ENCODE measurements at regions not wholly inside any gene's neighbourhood (a gene's known extent, or its start where the extent isn't known, plus 50 kb on each side); places are given as distances from the start of the nearest gene placed in this dataset.
A peak's percentile ranks its signal among the peaks of the same experiment; 100 is the strongest.

GRCh38 chr1:55347866-55348265 lies 132.7 kb upstream of the USP24 start:
- DNase-seq = peak; percentile 17
- H3K4me3 ChIP-seq (ENCODE audit: insufficient read depth in 1 of 2, low read depth in 1 of 2, low read length in 2 of 2) = no peak overlapping the region

GRCh38 chr1:55347041-55347440 lies 131.9 kb upstream of the USP24 start:
- H2BK12ac ChIP-seq (ENCODE audit: low read length in 2 of 2) = no peak overlapping the region
- 100% methylated on average over 2 of the region's 2 CpGs for WGBS
- H3K79me1 ChIP-seq (replicated peaks; ENCODE audit: low read length, poor library complexity, severe bottlenecking) = no peaks in the 10 kb centered on the region
- H2AK5ac ChIP-seq (ENCODE audit: low read length, severe bottlenecking) = no peak overlapping the region
- no peak overlapping the region for H3K23ac ChIP-seq (ENCODE audit: low read length in 2 of 2)
- H3K27me3 ChIP-seq (ENCODE audit: control insufficient read depth in 1 of 2, insufficient read depth in 1 of 2, low read length in 2 of 2) = no peaks in the 10 kb centered on the region
- no peak overlapping the region for H4K91ac ChIP-seq (ENCODE audit: low read length)
- no peak overlapping the region for H3K9ac ChIP-seq (ENCODE audit: low read length)
- no peak overlapping the region for H2AFZ ChIP-seq (ENCODE audit: low read depth, low read length)
- H2BK15ac ChIP-seq (ENCODE audit: low read depth, poor library complexity, severe bottlenecking) = no peak overlapping the region
- H3K4me1 ChIP-seq (ENCODE audit: control insufficient read depth, insufficient read depth, low read depth, low read length) = no peaks in the 10 kb centered on the region
- DNase-seq = no peak
- no peak overlapping the region for H3K27ac ChIP-seq (ENCODE audit: low read length, poor library complexity, severe bottlenecking)
- H3K4me3 ChIP-seq (ENCODE audit: insufficient read depth in 1 of 2, low read depth in 1 of 2, low read length in 2 of 2) = no peak overlapping the region
- H3K14ac ChIP-seq (ENCODE audit: low read length in 2 of 2) = no peak overlapping the region
- H4K8ac ChIP-seq (ENCODE audit: low read length) = no peak overlapping the region
- no peaks in the 10 kb centered on the region for H3K36me3 ChIP-seq (ENCODE audit: control insufficient read depth in 1 of 2, insufficient read depth in 2 of 2, low read depth in 1 of 2, low read length in 2 of 2)
- H3K4me2 ChIP-seq (ENCODE audit: low read length, poor library complexity, severe bottlenecking) = no peak overlapping the region
- no peaks in the 10 kb centered on the region for H3K9me3 ChIP-seq (ENCODE audit: control insufficient read depth, low read length)
- no peak overlapping the region for H2BK120ac ChIP-seq (ENCODE audit: low read depth, low read length)
- no peak overlapping the region for H3K18ac ChIP-seq (ENCODE audit: low read depth in 1 of 2, low read length in 2 of 2)
- H3K4ac ChIP-seq (ENCODE audit: low read depth in 1 of 2, low read length in 2 of 2) = no peak overlapping the region
- no peak overlapping the region for H2BK5ac ChIP-seq (ENCODE audit: low read depth, low read length, poor library complexity, severe bottlenecking)

More at GRCh38 chr1:55347866-55348265, 132.7 kb upstream of the USP24 start:
- Histone ChIP-seq H2AFZ (ENCODE audit: low read depth, low read length) (no peak overlapping the region), H3K14ac (ENCODE audit: low read length in 2 of 2) (no peak overlapping the region), H2BK15ac (ENCODE audit: low read depth, poor library complexity, severe bottlenecking) (no peak overlapping the region), H3K27me3 (ENCODE audit: control insufficient read depth in 1 of 2, insufficient read depth in 1 of 2, low read length in 2 of 2) (no peaks in the 10 kb centered on the region), H3K9me3 (ENCODE audit: control insufficient read depth, low read length) (no peaks in the 10 kb centered on the region), H2BK120ac (ENCODE audit: low read depth, low read length) (no peak overlapping the region), H3K4me1 (ENCODE audit: control insufficient read depth, insufficient read depth, low read depth, low read length) (no peaks in the 10 kb centered on the region), H3K4me2 (ENCODE audit: low read length, poor library complexity, severe bottlenecking) (no peak overlapping the region), H2AK5ac (ENCODE audit: low read length, severe bottlenecking) (no peak overlapping the region), H4K91ac (ENCODE audit: low read length) (no peak overlapping the region), H4K8ac (ENCODE audit: low read length) (no peak overlapping the region), H3K9ac (ENCODE audit: low read length) (no peak overlapping the region), H3K79me1 (replicated peaks; ENCODE audit: low read length, poor library complexity, severe bottlenecking) (no peaks in the 10 kb centered on the region), H2BK5ac (ENCODE audit: low read depth, low read length, poor library complexity, severe bottlenecking) (no peak overlapping the region), H3K27ac (ENCODE audit: low read length, poor library complexity, severe bottlenecking) (no peak overlapping the region), H2BK12ac (ENCODE audit: low read length in 2 of 2) (no peak overlapping the region), H3K23ac (ENCODE audit: low read length in 2 of 2) (no peak overlapping the region), H3K18ac (ENCODE audit: low read depth in 1 of 2, low read length in 2 of 2) (no peak overlapping the region), H3K36me3 (ENCODE audit: control insufficient read depth in 1 of 2, insufficient read depth in 2 of 2, low read depth in 1 of 2, low read length in 2 of 2) (no peaks in the 10 kb centered on the region), H3K4ac (ENCODE audit: low read depth in 1 of 2, low read length in 2 of 2) (no peak overlapping the region)
- 93% methylated on average over 2 of the region's 2 CpGs for WGBS

GRCh38 chr1:55346586-55346985 lies 131.4 kb upstream of the USP24 start:
- no peak overlapping the region for H2AFZ ChIP-seq (ENCODE audit: low read depth, low read length)
- H3K4me3 ChIP-seq (ENCODE audit: insufficient read depth in 1 of 2, low read depth in 1 of 2, low read length in 2 of 2) = no peak overlapping the region
- no peaks in the 10 kb centered on the region for H3K9me3 ChIP-seq (ENCODE audit: control insufficient read depth, low read length)
- H4K8ac ChIP-seq (ENCODE audit: low read length) = no peak overlapping the region
- no peak overlapping the region for H2BK5ac ChIP-seq (ENCODE audit: low read depth, low read length, poor library complexity, severe bottlenecking)
- H3K9ac ChIP-seq (ENCODE audit: low read length) = no peak overlapping the region
- no peaks in the 10 kb centered on the region for H3K27me3 ChIP-seq (ENCODE audit: control insufficient read depth in 1 of 2, insufficient read depth in 1 of 2, low read length in 2 of 2)
- H3K27ac ChIP-seq (ENCODE audit: low read length, poor library complexity, severe bottlenecking) = no peak overlapping the region
- no peak overlapping the region for H2AK5ac ChIP-seq (ENCODE audit: low read length, severe bottlenecking)
- H3K4ac ChIP-seq (ENCODE audit: low read depth in 1 of 2, low read length in 2 of 2) = no peak overlapping the region
- H2BK120ac ChIP-seq (ENCODE audit: low read depth, low read length) = no peak overlapping the region
- H2BK15ac ChIP-seq (ENCODE audit: low read depth, poor library complexity, severe bottlenecking) = no peak overlapping the region
- no CpG with 5 or more reads among the region's 1 CpG for WGBS
- H3K79me1 ChIP-seq (replicated peaks; ENCODE audit: low read length, poor library complexity, severe bottlenecking) = no peaks in the 10 kb centered on the region
- no peak overlapping the region for H3K14ac ChIP-seq (ENCODE audit: low read length in 2 of 2)
- H3K23ac ChIP-seq (ENCODE audit: low read length in 2 of 2) = no peak overlapping the region
- H3K4me1 ChIP-seq (ENCODE audit: control insufficient read depth, insufficient read depth, low read depth, low read length) = no peaks in the 10 kb centered on the region
- H3K18ac ChIP-seq (ENCODE audit: low read depth in 1 of 2, low read length in 2 of 2) = no peak overlapping the region
- H3K4me2 ChIP-seq (ENCODE audit: low read length, poor library complexity, severe bottlenecking) = no peak overlapping the region
- H2BK12ac ChIP-seq (ENCODE audit: low read length in 2 of 2) = no peak overlapping the region
- H4K91ac ChIP-seq (ENCODE audit: low read length) = no peak overlapping the region
- H3K36me3 ChIP-seq (ENCODE audit: control insufficient read depth in 1 of 2, insufficient read depth in 2 of 2, low read depth in 1 of 2, low read length in 2 of 2) = no peaks in the 10 kb centered on the region
- DNase-seq = no peak

GRCh38 chr1:55339681-55340080 lies 124.5 kb upstream of the USP24 start:
- no peak overlapping the region for H3K18ac ChIP-seq (ENCODE audit: low read depth in 1 of 2, low read length in 2 of 2)
- no peak overlapping the region for H4K91ac ChIP-seq (ENCODE audit: low read length)
- H3K79me1 ChIP-seq (replicated peaks; ENCODE audit: low read length, poor library complexity, severe bottlenecking) = no peaks in the 10 kb centered on the region
- H3K9ac ChIP-seq (ENCODE audit: low read length) = no peak overlapping the region
- DNase-seq = no peak
- no peak overlapping the region for H2AK5ac ChIP-seq (ENCODE audit: low read length, severe bottlenecking)
- no peaks in the 10 kb centered on the region for H3K36me3 ChIP-seq (ENCODE audit: control insufficient read depth in 1 of 2, insufficient read depth in 2 of 2, low read depth in 1 of 2, low read length in 2 of 2)
- no peak overlapping the region for H4K8ac ChIP-seq (ENCODE audit: low read length)
- H3K4ac ChIP-seq (ENCODE audit: low read depth in 1 of 2, low read length in 2 of 2) = no peak overlapping the region
- H3K4me3 ChIP-seq (ENCODE audit: insufficient read depth in 1 of 2, low read depth in 1 of 2, low read length in 2 of 2) = no peak overlapping the region
- H3K27me3 ChIP-seq (ENCODE audit: control insufficient read depth in 1 of 2, insufficient read depth in 1 of 2, low read length in 2 of 2) = no peaks in the 10 kb centered on the region
- no peak overlapping the region for H2AFZ ChIP-seq (ENCODE audit: low read depth, low read length)
- no peaks in the 10 kb centered on the region for H3K9me3 ChIP-seq (ENCODE audit: control insufficient read depth, low read length)
- no peaks in the 10 kb centered on the region for H3K4me1 ChIP-seq (ENCODE audit: control insufficient read depth, insufficient read depth, low read depth, low read length)
- no peak overlapping the region for H3K23ac ChIP-seq (ENCODE audit: low read length in 2 of 2)
- no peak overlapping the region for H2BK12ac ChIP-seq (ENCODE audit: low read length in 2 of 2)
- H2BK15ac ChIP-seq (ENCODE audit: low read depth, poor library complexity, severe bottlenecking) = no peak overlapping the region
- H2BK120ac ChIP-seq (ENCODE audit: low read depth, low read length) = no peak overlapping the region
- H3K27ac ChIP-seq (ENCODE audit: low read length, poor library complexity, severe bottlenecking) = no peak overlapping the region
- 96% methylated on average over 4 of the region's 4 CpGs for WGBS
- H3K4me2 ChIP-seq (ENCODE audit: low read length, poor library complexity, severe bottlenecking) = no peak overlapping the region
- no peak overlapping the region for H3K14ac ChIP-seq (ENCODE audit: low read length in 2 of 2)
- no peak overlapping the region for H2BK5ac ChIP-seq (ENCODE audit: low read depth, low read length, poor library complexity, severe bottlenecking)
